OCI-LY1 (cell line): ENCODE measurements at regions not wholly inside any gene's neighbourhood (a gene's known extent, or its start where the extent isn't known, plus 50 kb on each side); places are given as distances from the start of the nearest gene placed in this dataset.

ENCODE experiments used
- H2AFZ ChIP-seq: fragments of 200-600 bp; sonication (generic), shearing (Covaris generic); 2 replicates; pipeline ENCODE4 v1.6.0; 2014; ENCODE audit warnings: antibody characterized with exemption, mild to moderate bottlenecking, low read length
- H3F3A ChIP-seq: fragments of 200-600 bp; sonication (generic), shearing (Covaris generic); 2 replicates; pipeline ENCODE4 v1.6.0; 2014; ENCODE audit warnings: mild to moderate bottlenecking, antibody characterized with exemption, low read length, moderate library complexity; ENCODE audit not compliant: insufficient read depth
- H3K27ac ChIP-seq: fragments of 200-600 bp; sonication (generic); 2 replicates; pipeline ENCODE4 v1.5.1; 2014; ENCODE audit warnings: low read length, mixed run types, mild to moderate bottlenecking, low read depth; ENCODE audit not compliant: poor library complexity, severe bottlenecking
- H3K27me3 ChIP-seq: fragments of 200-600 bp; sonication (generic); 2 replicates; pipeline ENCODE4 v1.6.0; 2014; ENCODE audit warnings: antibody characterized with exemption, mild to moderate bottlenecking, low read length, moderate library complexity; ENCODE audit not compliant: insufficient read depth
- H3K36me3 ChIP-seq: fragments of 200-600 bp; sonication (generic); 2 replicates; pipeline ENCODE4 v1.6.1; 2014; ENCODE audit warnings: mild to moderate bottlenecking, antibody characterized with exemption, low read length, moderate library complexity, mixed read lengths; ENCODE audit not compliant: insufficient read depth
- H3K4me1 ChIP-seq: fragments of 200-600 bp; sonication (generic); 2 replicates; pipeline ENCODE4 v1.5.1; 2014; ENCODE audit warnings: mild to moderate bottlenecking, low read length, moderate library complexity; ENCODE audit not compliant: insufficient read depth, severe bottlenecking
- H3K4me2 ChIP-seq: fragments of 200-600 bp; sonication (generic), shearing (Covaris generic); 2 replicates; pipeline ENCODE4 v1.6.1; 2014; ENCODE audit warnings: low read length
- H3K4me3 ChIP-seq: fragments of 200-600 bp; sonication (generic); 2 replicates; pipeline ENCODE4 v1.5.1; 2014; ENCODE audit warnings: low read length, low read depth, mild to moderate bottlenecking, mixed read lengths; ENCODE audit not compliant: poor library complexity, severe bottlenecking
- H3K79me2 ChIP-seq: fragments of 200-600 bp; shearing (Covaris generic); 2 replicates; pipeline ENCODE4 v1.6.1; 2016; ENCODE audit warnings: mixed run types, low read length, mixed read lengths; ENCODE audit not compliant: insufficient read depth
- H3K9ac ChIP-seq: fragments of 200-600 bp; sonication (generic), shearing (Covaris generic); 2 replicates; pipeline ENCODE4 v1.6.1; 2014; ENCODE audit warnings: mild to moderate bottlenecking, low read length, mixed read lengths
- H3K9me2 ChIP-seq: fragments of 200-600 bp; sonication (generic), shearing (Covaris generic); 2 replicates; pipeline ENCODE4 v1.6.1; 2014; ENCODE audit warnings: low read depth, mild to moderate bottlenecking, low read length, mixed read lengths
- H3K9me3 ChIP-seq: fragments of 200-600 bp; shearing (Covaris generic); 2 replicates; pipeline ENCODE4 v1.6.1; 2014; ENCODE audit warnings: low read length, mixed read lengths
- H4K20me1 ChIP-seq: fragments of 200-600 bp; sonication (generic), shearing (Covaris generic); 2 replicates; pipeline ENCODE4 v1.6.0; 2016; ENCODE audit warnings: mild to moderate bottlenecking, low read length; ENCODE audit not compliant: insufficient read depth
- CTCF ChIP-seq: fragments of 200-600 bp; sonication (generic), shearing (Covaris generic); IDR thresholded peaks from 2 replicates; pipeline ENCODE4 v1.5.1; 2017; ENCODE audit warnings: mild to moderate bottlenecking, antibody characterized with exemption, low read length, moderate library complexity, mixed read lengths
- EZH2 ChIP-seq: fragments of 200-600 bp; sonication (generic), shearing (Covaris generic); IDR thresholded peaks from 2 replicates; pipeline ENCODE4 v1.8.0; 2017; ENCODE audit warnings: borderline replicate concordance, mixed run types, mild to moderate bottlenecking, antibody characterized with exemption, low read length, moderate library complexity, mixed read lengths

GRCh38 chr4:23463071-23463470 is 426.8 kb downstream of the PPARGC1A start:
- Histone ChIP-seq H3K79me2 (no peaks in the 10 kb centered on the region), H3K36me3 (no peaks in the 10 kb centered on the region), H3K27me3 (no peaks in the 10 kb centered on the region), H3K4me2 (no peak overlapping the region), H3K9me3 (no peaks in the 10 kb centered on the region), H2AFZ (no peak overlapping the region), H3K4me1 (no peaks in the 10 kb centered on the region), H3K9ac (no peak overlapping the region), H3K27ac (no peak overlapping the region), H3K9me2 (no peaks in the 10 kb centered on the region), H3F3A (no peaks in the 10 kb centered on the region), H4K20me1 (no peaks in the 10 kb centered on the region), H3K4me3 (no peak overlapping the region)
- TF ChIP-seq EZH2 (no peak), CTCF (no peak)

GRCh38 chr4:23458054-23458453 is 431.8 kb downstream of the PPARGC1A start:
- Histone ChIP-seq H3K27me3 (no peaks in the 10 kb centered on the region), H3K4me1 (no peaks in the 10 kb centered on the region), H3K27ac (no peak overlapping the region), H3K36me3 (no peaks in the 10 kb centered on the region), H3K4me3 (no peak overlapping the region), H4K20me1 (no peaks in the 10 kb centered on the region), H3K4me2 (no peak overlapping the region), H3K9ac (no peak overlapping the region), H3K79me2 (no peaks in the 10 kb centered on the region), H3F3A (no peaks in the 10 kb centered on the region), H3K9me2 (no peaks in the 10 kb centered on the region), H3K9me3 (no peaks in the 10 kb centered on the region), H2AFZ (no peak overlapping the region)
- TF ChIP-seq CTCF (no peak), EZH2 (no peak)

GRCh38 chr4:23456864-23457263 is 433.0 kb downstream of the PPARGC1A start:
- Histone ChIP-seq H3K9me3 (no peaks in the 10 kb centered on the region), H3K4me1 (no peaks in the 10 kb centered on the region), H3K27me3 (no peaks in the 10 kb centered on the region), H3K4me3 (no peak overlapping the region), H3K79me2 (no peaks in the 10 kb centered on the region), H3K9me2 (no peaks in the 10 kb centered on the region), H2AFZ (no peak overlapping the region), H3K36me3 (no peaks in the 10 kb centered on the region), H4K20me1 (no peaks in the 10 kb centered on the region), H3K27ac (no peak overlapping the region), H3K9ac (no peak overlapping the region), H3F3A (no peaks in the 10 kb centered on the region), H3K4me2 (no peak overlapping the region)
- TF ChIP-seq CTCF (no peak), EZH2 (no peak)
